ENCODE measurements at regions not wholly inside any gene's neighbourhood (a gene's known extent, or its start where the extent isn't known, plus 50 kb on each side); places are given as distances from the start of the nearest gene placed in this dataset.

GRCh38 chr7:79590916-79591623, 137.6 kb upstream of the MAGI2 start:
- no peak for TF ChIP-seq CTCF (IDR thresholded peaks at IDR 0.05)
- DNase-seq (ENCODE audit: low spot score): no peak
- Histone ChIP-seq H3K4me3 (no peak overlapping the region), H3K27ac (no peak overlapping the region)

GRCh38 chr7:79590391-79590790, 136.9 kb upstream of the MAGI2 start:
- DNase-seq (ENCODE audit: low spot score): no peak
- no peak for TF ChIP-seq CTCF (IDR thresholded peaks at IDR 0.05)
- Histone ChIP-seq H3K4me3 (no peak overlapping the region), H3K27ac (no peak overlapping the region)

GRCh38 chr7:79570903-79571302, 117.4 kb upstream of the MAGI2 start:
- TF ChIP-seq CTCF (IDR thresholded peaks at IDR 0.05): no peak
- no peak for DNase-seq (ENCODE audit: low spot score)
- Histone ChIP-seq H3K4me3 (no peak overlapping the region), H3K27ac (no peak overlapping the region)

GRCh38 chr7:79563821-79564522, 110.5 kb upstream of the MAGI2 start:
- no peak for TF ChIP-seq CTCF (IDR thresholded peaks at IDR 0.05)
- DNase-seq (ENCODE audit: low spot score): no peak
- Histone ChIP-seq H3K4me3 (no peak overlapping the region), H3K27ac (no peak overlapping the region)

- DNase-seq (ENCODE audit: low spot score): no peak
- Histone ChIP-seq H3K27ac (no peak overlapping the region), H3K4me3 (no peak overlapping the region)
- TF ChIP-seq CTCF (IDR thresholded peaks at IDR 0.05): no peak
Measured at GRCh38 chr7:79555571-79555970, 102.1 kb upstream of the MAGI2 start.

GRCh38 chr7:79553811-79554555, 100.5 kb upstream of the MAGI2 start:
- H3K4me3 ChIP-seq: no peak overlapping the region
- DNase-seq (ENCODE audit: low spot score): no peak
- TF ChIP-seq CTCF (IDR thresholded peaks at IDR 0.05): no peak
- no peak overlapping the region for H3K27ac ChIP-seq

All from coronary artery (tissue), 2 donors.